ENCODE measurements at regions not wholly inside any gene's neighbourhood (a gene's known extent, or its start where the extent isn't known, plus 50 kb on each side); places are given as distances from the start of the nearest gene placed in this dataset.

DNA sequence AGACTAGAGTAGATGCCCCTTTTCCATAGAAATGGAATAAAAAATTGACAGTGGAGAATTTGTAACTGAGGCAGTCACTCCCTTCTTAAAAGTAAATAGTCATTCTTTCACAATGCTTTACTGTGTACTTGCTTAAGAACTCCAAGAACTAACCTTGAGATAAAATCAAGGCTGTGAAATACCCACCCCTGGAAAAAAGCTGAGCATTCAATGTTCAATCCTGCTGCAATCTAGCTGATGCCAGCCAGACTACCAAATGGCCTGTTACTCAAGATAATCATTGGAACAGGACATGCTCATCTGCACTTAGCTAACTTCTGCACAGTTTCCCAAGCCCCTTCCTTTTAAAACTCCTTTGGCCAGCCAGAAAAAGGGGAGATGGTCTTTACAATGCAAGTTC lies 367.4 kb upstream of the GULP1 start:
- no peak overlapping the region for H3K27ac ChIP-seq (ENCODE audit: low read depth, low read length, severe bottlenecking)

DNA sequence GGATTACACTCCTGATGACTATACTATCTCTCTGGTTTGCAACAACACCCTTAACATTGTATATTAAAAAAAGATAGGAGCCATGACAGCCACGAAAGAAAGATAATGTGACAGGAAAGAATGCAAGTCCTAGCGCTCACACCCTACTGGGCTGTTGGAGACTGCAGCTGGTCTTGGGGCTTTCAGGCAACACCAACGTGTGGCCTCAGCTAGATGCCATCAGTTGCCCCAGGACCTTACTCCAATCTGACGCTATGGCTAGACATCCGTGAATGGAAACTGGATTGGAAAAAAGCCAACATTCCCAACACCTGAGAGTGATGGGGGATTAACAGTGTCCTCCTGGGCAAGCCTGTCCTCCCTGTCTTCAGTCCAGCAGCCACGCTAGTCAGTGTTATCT lies 357.4 kb upstream of the GULP1 start:
- Histone ChIP-seq H3K4me3 (ENCODE audit: extremely low read depth, insufficient read depth, low read length, poor library complexity, severe bottlenecking) (no peak overlapping the region), H3K4me1 (ENCODE audit: control insufficient read depth, insufficient read depth, low read length, poor library complexity, severe bottlenecking) (no peaks in the 10 kb centered on the region), H3K9me3 (ENCODE audit: control insufficient read depth, low read length) (no peaks in the 10 kb centered on the region), H3K27ac (ENCODE audit: low read depth, low read length, severe bottlenecking) (no peak overlapping the region), H3K36me3 (ENCODE audit: control insufficient read depth, insufficient read depth, low read length) (no peaks in the 10 kb centered on the region)
- 90 to 93% methylated on average over 4 to 6 of the region's 6 CpGs for WGBS, 2 experiments (ENCODE audit: insufficient coverage in 2 of 2)

More for the DNA sequence above, 367.4 kb upstream of the GULP1 start:
- Histone ChIP-seq H3K36me3 (ENCODE audit: control insufficient read depth, insufficient read depth, low read length) (no peaks in the 10 kb centered on the region), H3K4me1 (ENCODE audit: control insufficient read depth, insufficient read depth, low read length, poor library complexity, severe bottlenecking) (no peaks in the 10 kb centered on the region), H3K4me3 (ENCODE audit: extremely low read depth, insufficient read depth, low read length, poor library complexity, severe bottlenecking) (no peak overlapping the region), H3K9me3 (ENCODE audit: control insufficient read depth, low read length) (no peaks in the 10 kb centered on the region)

DNA sequence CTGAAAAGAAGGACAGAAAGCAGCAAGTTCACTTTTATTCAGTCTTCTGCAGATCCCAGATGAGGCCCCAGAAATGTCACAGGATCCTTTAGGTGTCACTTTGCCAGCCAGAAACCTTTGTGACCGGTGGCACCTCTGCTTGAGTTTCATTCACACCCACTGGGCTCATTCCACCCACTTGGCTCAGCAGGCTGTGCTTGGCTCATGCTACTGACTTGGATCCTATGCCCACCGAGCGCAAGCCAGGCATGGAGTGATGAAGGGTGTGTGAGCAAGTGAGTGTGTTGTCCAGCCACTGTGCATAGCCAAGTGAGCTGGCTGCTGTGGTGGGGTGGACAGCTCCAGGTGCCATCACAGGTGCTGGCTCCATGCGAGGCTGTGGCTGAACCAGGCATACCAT lies 357.0 kb upstream of the GULP1 start:
- WGBS, 2 experiments (ENCODE audit: insufficient coverage in 2 of 2) = 93 to 94% methylated on average over 3 of the region's 4 CpGs
- no peak overlapping the region for H3K4me3 ChIP-seq (ENCODE audit: extremely low read depth, insufficient read depth, low read length, poor library complexity, severe bottlenecking)

DNA sequence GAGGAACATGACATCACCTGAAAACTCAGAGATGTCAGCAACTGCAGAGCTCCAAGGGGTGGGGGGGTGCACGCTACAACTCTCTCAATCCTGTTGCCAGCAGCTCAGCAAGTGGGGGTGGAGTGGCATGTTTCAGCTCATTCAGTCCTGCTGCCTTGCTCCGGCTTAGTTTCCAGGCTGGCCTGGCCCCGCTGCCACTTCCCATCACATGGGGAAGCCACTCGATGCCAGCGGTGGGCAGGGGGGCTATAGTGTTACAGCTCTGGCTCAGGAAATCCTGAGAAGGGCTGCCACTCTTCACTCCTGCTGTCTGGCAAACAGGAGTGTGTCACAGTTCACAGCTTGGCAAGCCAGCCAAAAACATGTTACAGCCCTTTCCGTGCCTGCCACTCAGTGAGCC lies 356.5 kb upstream of the GULP1 start:
- 96 to 98% methylated on average over 4 to 6 of the region's 6 CpGs for WGBS, 2 experiments (ENCODE audit: insufficient coverage in 2 of 2)
- Histone ChIP-seq H3K9me3 (ENCODE audit: control insufficient read depth, low read length) (no peaks in the 10 kb centered on the region), H3K4me3 (ENCODE audit: extremely low read depth, insufficient read depth, low read length, poor library complexity, severe bottlenecking) (no peak overlapping the region), H3K4me1 (ENCODE audit: control insufficient read depth, insufficient read depth, low read length, poor library complexity, severe bottlenecking) (no peaks in the 10 kb centered on the region), H3K36me3 (ENCODE audit: control insufficient read depth, insufficient read depth, low read length) (no peaks in the 10 kb centered on the region), H3K27ac (ENCODE audit: low read depth, low read length, severe bottlenecking) (no peak overlapping the region)

More for the DNA sequence above, 357.0 kb upstream of the GULP1 start:
- no peaks in the 10 kb centered on the region for H3K9me3 ChIP-seq (ENCODE audit: control insufficient read depth, low read length)
- H3K4me1 ChIP-seq (ENCODE audit: control insufficient read depth, insufficient read depth, low read length, poor library complexity, severe bottlenecking) = no peaks in the 10 kb centered on the region
- no peak overlapping the region for H3K27ac ChIP-seq (ENCODE audit: low read depth, low read length, severe bottlenecking)
- no peaks in the 10 kb centered on the region for H3K36me3 ChIP-seq (ENCODE audit: control insufficient read depth, insufficient read depth, low read length)

DNA sequence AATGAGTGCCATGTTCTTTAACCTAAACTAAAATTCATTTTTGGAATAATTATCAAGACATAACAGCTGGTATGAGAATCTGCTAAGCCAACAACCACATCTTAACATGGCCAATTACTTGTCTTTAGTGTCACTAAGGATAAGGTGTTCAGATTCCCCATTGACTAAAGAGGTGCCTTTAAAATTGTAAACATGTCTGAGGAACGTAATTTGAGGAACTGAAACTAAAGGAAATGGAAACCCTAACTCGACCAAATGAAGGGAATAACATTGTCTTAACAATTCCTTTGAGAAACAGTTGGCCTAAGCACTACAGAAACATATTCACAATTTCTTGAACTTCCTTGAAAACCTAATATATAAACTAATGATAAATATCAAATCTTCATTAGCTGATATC lies 355.4 kb upstream of the GULP1 start:
- H3K4me1 ChIP-seq (ENCODE audit: control insufficient read depth, insufficient read depth, low read length, poor library complexity, severe bottlenecking) = no peaks in the 10 kb centered on the region
- no peak overlapping the region for H3K27ac ChIP-seq (ENCODE audit: low read depth, low read length, severe bottlenecking)
- no peaks in the 10 kb centered on the region for H3K9me3 ChIP-seq (ENCODE audit: control insufficient read depth, low read length)
- WGBS, 2 experiments (ENCODE audit: insufficient coverage in 2 of 2) = 100% methylated on average over 1 of the region's 2 CpGs; no CpG with 5 or more reads in 1 of the 2 experiments
- no peaks in the 10 kb centered on the region for H3K36me3 ChIP-seq (ENCODE audit: control insufficient read depth, insufficient read depth, low read length)
- no peak overlapping the region for H3K4me3 ChIP-seq (ENCODE audit: extremely low read depth, insufficient read depth, low read length, poor library complexity, severe bottlenecking)

DNA sequence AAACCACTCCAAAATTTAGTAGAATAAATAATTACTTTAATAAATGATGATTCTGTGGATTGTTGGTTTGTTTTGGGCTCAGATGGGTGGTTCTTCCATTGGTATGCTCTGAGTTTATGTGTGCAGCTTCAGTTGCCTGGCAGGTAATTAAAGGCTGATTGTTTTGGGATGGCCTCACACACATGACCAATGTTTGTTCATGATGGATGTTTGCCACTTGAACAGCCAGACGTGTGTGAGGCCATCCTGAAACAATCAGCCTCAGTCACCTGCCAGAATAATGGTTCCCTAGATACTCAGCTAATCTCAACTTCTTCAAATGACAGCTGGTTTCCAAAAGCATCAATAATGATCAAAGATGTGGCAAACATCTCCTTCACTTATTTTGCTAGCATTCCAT lies 352.5 kb upstream of the GULP1 start:
- Histone ChIP-seq H3K27ac (ENCODE audit: low read depth, low read length, severe bottlenecking) (no peak overlapping the region), H3K36me3 (ENCODE audit: control insufficient read depth, insufficient read depth, low read length) (no peaks in the 10 kb centered on the region), H3K4me1 (ENCODE audit: control insufficient read depth, insufficient read depth, low read length, poor library complexity, severe bottlenecking) (no peaks in the 10 kb centered on the region), H3K9me3 (ENCODE audit: control insufficient read depth, low read length) (no peaks in the 10 kb centered on the region), H3K4me3 (ENCODE audit: extremely low read depth, insufficient read depth, low read length, poor library complexity, severe bottlenecking) (no peak overlapping the region)
- 63 to 75% methylated on average over 1 of the region's 1 CpG for WGBS, 2 experiments (ENCODE audit: insufficient coverage in 2 of 2)

DNA sequence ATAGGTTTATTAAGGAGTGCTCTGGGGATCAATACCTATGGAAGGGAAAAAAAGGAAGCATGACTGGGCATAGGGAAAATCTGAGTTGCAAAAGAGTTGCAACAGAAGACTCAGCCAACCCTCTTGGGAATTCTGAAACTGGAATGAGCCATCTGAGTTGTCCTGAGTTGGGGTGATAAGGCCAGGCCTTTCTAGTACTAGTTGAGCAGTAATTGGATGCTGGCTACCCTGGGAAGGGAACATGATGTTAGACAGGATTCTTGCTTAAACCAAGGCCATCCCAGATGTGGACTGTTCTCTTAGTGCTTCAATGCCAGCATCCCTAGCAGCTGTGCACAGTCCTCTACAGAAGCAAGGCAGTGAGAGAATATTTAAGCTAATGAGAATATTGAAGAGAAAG lies 348.8 kb upstream of the GULP1 start:
- H3K36me3 ChIP-seq (ENCODE audit: control insufficient read depth, insufficient read depth, low read length) = no peaks in the 10 kb centered on the region
- no peak overlapping the region for H3K27ac ChIP-seq (ENCODE audit: low read depth, low read length, severe bottlenecking)
- H3K4me1 ChIP-seq (ENCODE audit: control insufficient read depth, insufficient read depth, low read length, poor library complexity, severe bottlenecking) = no peaks in the 10 kb centered on the region
- no peak overlapping the region for H3K4me3 ChIP-seq (ENCODE audit: extremely low read depth, insufficient read depth, low read length, poor library complexity, severe bottlenecking)
- H3K9me3 ChIP-seq (ENCODE audit: control insufficient read depth, low read length) = no peaks in the 10 kb centered on the region

DNA sequence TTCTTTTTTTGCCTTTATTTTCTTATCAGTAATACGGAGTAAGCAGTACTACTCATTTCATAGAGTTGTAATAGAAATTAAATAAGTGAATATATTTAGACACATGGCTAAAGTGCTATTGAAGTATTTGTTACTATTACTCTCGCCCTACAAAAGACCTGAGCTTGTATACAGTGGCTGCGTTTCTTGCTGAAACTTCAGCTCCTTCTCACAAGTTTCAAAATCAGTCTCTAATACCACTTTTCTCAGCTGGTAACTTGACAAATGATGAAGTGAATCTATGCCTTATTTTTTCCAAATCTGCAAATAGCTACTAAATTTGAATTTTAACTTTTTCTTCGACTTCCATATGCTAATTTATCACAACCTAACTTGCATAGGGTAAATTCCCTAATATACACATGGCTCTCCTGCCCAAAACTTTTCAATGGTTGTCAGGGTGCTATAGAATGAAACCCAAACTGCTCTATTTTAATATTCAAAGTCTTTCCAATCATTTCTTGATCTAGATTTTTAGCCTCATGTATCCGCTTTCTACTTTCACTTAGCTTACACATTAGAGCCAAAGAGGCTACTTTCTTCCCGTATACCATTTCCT lies 347.8 kb upstream of the GULP1 start:
- 79 to 95% methylated on average over 3 of the region's 6 CpGs for WGBS, 2 experiments (ENCODE audit: insufficient coverage in 2 of 2)
- Histone ChIP-seq H3K27ac (ENCODE audit: low read depth, low read length, severe bottlenecking) (no peak overlapping the region), H3K4me3 (ENCODE audit: extremely low read depth, insufficient read depth, low read length, poor library complexity, severe bottlenecking) (no peak overlapping the region), H3K36me3 (ENCODE audit: control insufficient read depth, insufficient read depth, low read length) (no peaks in the 10 kb centered on the region), H3K4me1 (ENCODE audit: control insufficient read depth, insufficient read depth, low read length, poor library complexity, severe bottlenecking) (no peaks in the 10 kb centered on the region), H3K9me3 (ENCODE audit: control insufficient read depth, low read length) (no peaks in the 10 kb centered on the region)

DNA sequence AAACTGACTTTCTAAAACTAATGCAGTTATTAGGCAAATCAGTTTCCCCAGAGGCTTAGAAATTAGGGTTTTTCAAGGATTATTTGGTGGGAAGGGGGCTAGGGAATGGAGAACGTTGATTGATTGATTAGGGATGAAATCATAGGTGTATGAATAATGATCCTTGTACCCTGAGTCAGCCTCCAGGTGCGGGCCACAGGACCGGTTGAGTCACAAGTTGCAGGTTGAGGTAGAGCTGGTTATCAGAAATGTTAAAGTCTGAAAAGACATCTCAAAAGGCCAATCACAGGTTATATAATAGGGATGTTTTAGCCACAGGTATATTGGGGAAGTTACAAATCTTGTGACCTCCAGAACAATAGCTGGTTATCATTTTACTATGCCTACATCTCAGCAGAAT lies 341.8 kb upstream of the GULP1 start:
- Histone ChIP-seq H3K4me1 (ENCODE audit: control insufficient read depth, insufficient read depth, low read length, poor library complexity, severe bottlenecking) (no peaks in the 10 kb centered on the region), H3K27ac (ENCODE audit: low read depth, low read length, severe bottlenecking) (no peak overlapping the region), H3K9me3 (ENCODE audit: control insufficient read depth, low read length) (peaks cover 4% of the 10 kb centered on the region), H3K4me3 (ENCODE audit: extremely low read depth, insufficient read depth, low read length, poor library complexity, severe bottlenecking) (no peak overlapping the region), H3K36me3 (ENCODE audit: control insufficient read depth, insufficient read depth, low read length) (no peaks in the 10 kb centered on the region)
- WGBS, 2 experiments (ENCODE audit: insufficient coverage in 2 of 2) = 92 to 94% methylated on average over 3 of the region's 3 CpGs

DNA sequence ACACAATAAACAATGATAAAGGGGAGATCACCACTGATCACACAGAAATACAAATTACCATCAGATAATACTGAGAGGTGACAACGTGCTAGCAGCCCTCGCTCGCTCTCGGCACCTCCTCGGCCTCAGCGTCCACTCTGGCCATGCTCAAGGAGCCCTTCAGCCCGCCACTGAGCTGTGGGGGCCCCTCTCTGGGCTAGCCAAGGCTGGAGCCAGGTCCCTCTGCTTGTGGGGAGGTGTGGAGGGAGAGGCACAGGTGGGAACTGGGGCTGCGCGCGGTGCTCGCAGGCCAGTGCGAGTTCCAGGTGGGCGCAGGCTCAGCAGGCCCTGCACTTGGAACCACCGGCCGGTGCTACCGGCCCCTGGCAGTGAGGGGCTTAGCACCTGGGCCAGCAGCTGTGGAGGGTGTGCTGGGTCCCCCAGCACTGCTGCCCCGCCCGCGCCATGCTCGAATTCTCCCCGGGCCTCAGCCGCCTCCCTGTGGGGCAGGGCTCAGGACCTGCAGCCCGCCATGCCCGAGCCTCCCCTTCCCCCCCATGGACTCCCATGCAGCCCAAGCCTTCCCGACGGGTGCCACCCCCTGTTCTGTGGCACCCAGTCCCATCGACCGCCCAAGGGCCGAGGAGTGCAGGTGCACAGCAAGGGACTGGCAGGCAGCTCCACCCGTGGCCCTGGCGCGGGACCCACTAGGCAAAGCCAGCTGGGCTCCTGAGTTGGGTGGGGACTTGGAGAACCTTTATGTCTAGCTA lies 340.0 kb upstream of the GULP1 start:
- Histone ChIP-seq H3K27ac (ENCODE audit: low read depth, low read length, severe bottlenecking) (no peak overlapping the region), H3K4me3 (ENCODE audit: extremely low read depth, insufficient read depth, low read length, poor library complexity, severe bottlenecking) (no peak overlapping the region), H3K9me3 (ENCODE audit: control insufficient read depth, low read length) (peaks cover 4% of the 10 kb centered on the region), H3K36me3 (ENCODE audit: control insufficient read depth, insufficient read depth, low read length) (no peaks in the 10 kb centered on the region), H3K4me1 (ENCODE audit: control insufficient read depth, insufficient read depth, low read length, poor library complexity, severe bottlenecking) (no peaks in the 10 kb centered on the region)
- 93 to 94% methylated on average over 15 to 17 of the region's 32 CpGs for WGBS, 2 experiments (ENCODE audit: insufficient coverage in 2 of 2)

DNA sequence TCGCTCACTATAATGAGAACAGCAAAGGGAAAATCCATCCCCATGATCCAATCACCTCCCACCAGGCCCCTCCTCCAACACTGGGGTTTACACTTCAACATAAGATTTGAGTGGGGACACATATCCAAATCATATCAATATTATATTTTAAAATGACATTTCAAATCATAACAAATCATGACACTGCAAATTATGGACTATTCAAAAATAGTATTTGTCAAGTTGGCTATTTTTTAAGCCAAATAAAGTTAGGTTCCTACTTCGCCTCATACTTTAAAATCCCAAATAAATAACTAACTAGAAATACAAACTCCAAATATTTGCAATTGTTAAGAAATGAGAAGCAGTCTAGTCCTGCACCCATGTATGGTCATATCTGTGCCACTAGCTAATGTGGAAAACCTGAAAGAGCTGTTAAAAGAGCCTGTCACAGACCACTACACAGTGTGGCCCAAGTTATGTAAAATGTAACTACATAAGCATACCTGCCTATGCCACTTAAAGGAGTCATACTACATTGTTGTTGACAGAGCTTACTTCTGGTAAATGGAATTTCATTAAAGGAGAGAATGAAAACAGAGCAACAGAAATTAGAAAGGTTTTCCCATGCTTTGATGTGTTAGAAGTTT lies 334.7 kb upstream of the GULP1 start:
- Histone ChIP-seq H3K9me3 (ENCODE audit: control insufficient read depth, low read length) (peaks cover under 1% of the 10 kb centered on the region), H3K27ac (ENCODE audit: low read depth, low read length, severe bottlenecking) (no peak overlapping the region), H3K4me1 (ENCODE audit: control insufficient read depth, insufficient read depth, low read length, poor library complexity, severe bottlenecking) (no peaks in the 10 kb centered on the region), H3K4me3 (ENCODE audit: extremely low read depth, insufficient read depth, low read length, poor library complexity, severe bottlenecking) (no peak overlapping the region), H3K36me3 (ENCODE audit: control insufficient read depth, insufficient read depth, low read length) (no peaks in the 10 kb centered on the region)
- WGBS, 2 experiments (ENCODE audit: insufficient coverage in 2 of 2) = 100% methylated on average over 1 of the region's 2 CpGs; no CpG with 5 or more reads in 1 of the 2 experiments

Data from mesodermal cell (in vitro differentiated cells).